ENCODE measurements at regions not wholly inside any gene's neighbourhood (a gene's known extent, or its start where the extent isn't known, plus 50 kb on each side); places are given as distances from the start of the nearest gene placed in this dataset.

DNA sequence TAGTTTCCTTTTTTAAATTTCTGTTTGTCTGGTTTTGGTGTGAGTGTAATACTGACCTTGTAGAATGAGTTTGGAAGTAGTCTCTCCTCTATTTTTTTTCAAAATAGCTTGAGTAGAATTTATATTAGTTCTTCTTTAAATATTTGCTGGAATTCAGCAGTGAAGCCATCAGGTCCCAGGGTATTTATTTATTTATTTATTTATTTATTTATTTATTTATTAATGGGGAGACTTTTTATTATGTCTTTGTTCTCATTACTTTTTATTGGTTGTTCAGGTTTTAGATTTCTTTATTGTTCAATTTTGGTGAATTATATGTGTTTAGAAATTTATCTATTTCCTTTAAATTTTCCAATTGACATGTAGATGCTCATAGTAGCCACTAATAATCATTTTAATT, 875.8 kb upstream of the COX7C start:
- Histone ChIP-seq H3K4me3 (ENCODE audit: low read depth in 1 of 2, low read length in 2 of 2) (no peak overlapping the region), H3K27ac (ENCODE audit: low read depth, low read length) (no peak overlapping the region), H3K27me3 (ENCODE audit: control insufficient read depth in 1 of 2, insufficient read depth in 2 of 2, low read length in 2 of 2) (no peaks in the 10 kb centered on the region), H3K9me3 (ENCODE audit: low read length) (no peaks in the 10 kb centered on the region), H3K9ac (ENCODE audit: low read length) (no peak overlapping the region), H3K4me1 (ENCODE audit: insufficient read depth, low read length) (no peaks in the 10 kb centered on the region), H3K36me3 (ENCODE audit: insufficient read depth, low read length) (no peaks in the 10 kb centered on the region)

DNA sequence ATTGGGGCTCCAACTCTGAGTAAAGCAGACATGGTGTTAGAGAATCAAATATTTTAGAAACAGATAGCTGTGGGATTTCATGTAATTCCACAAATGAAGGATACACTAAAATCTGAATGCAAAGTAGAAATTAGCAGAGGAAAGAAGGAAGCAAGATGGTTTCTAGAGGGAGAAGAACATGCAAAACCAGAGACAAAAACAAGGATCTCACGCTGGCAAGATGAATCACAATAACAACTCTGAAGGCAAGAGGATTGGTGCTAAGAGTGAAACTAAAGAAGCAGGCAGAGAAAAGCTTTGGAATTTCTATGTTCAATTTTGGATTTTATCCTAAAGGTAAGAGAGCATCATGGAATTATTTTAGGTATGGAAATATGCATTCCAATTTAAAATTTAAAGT, 857.2 kb upstream of the COX7C start:
- Histone ChIP-seq H3K27ac (ENCODE audit: low read depth, low read length) (no peak overlapping the region), H3K4me3 (ENCODE audit: low read depth in 1 of 2, low read length in 2 of 2) (no peak overlapping the region), H3K9ac (ENCODE audit: low read length) (no peak overlapping the region), H3K27me3 (ENCODE audit: control insufficient read depth in 1 of 2, insufficient read depth in 2 of 2, low read length in 2 of 2) (no peaks in the 10 kb centered on the region), H3K36me3 (ENCODE audit: insufficient read depth, low read length) (no peaks in the 10 kb centered on the region), H3K4me1 (ENCODE audit: insufficient read depth, low read length) (no peaks in the 10 kb centered on the region), H3K9me3 (ENCODE audit: low read length) (no peaks in the 10 kb centered on the region)

DNA sequence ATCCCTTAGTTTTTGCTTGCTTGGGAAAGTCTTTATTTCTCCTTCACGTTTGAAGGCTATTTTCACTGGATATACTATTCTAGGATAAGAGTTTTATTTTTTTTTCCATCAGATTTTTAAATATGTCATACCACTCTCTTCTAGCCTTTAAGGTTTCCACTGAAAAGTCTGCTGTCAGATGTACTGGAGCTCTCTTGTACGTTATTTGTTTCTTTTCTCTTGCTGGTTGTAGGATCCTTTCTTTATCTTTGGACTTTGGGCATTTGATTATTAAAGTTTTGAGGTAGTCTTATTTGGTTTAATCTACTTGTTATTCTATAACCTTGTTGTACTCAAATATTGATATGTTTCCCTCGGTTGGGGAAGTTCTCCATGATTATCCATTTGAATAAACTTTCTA, 848.4 kb upstream of the COX7C start:
- H3K36me3 ChIP-seq (ENCODE audit: insufficient read depth, low read length), result no peaks in the 10 kb centered on the region
- H3K4me1 ChIP-seq (ENCODE audit: insufficient read depth, low read length), result no peaks in the 10 kb centered on the region
- H3K9me3 ChIP-seq (ENCODE audit: low read length), result no peaks in the 10 kb centered on the region
- no peak overlapping the region for H3K4me3 ChIP-seq (ENCODE audit: low read depth in 1 of 2, low read length in 2 of 2)
- no peak overlapping the region for H3K9ac ChIP-seq (ENCODE audit: low read length)
- no peaks in the 10 kb centered on the region for H3K27me3 ChIP-seq (ENCODE audit: control insufficient read depth in 1 of 2, insufficient read depth in 2 of 2, low read length in 2 of 2)
- H3K27ac ChIP-seq (ENCODE audit: low read depth, low read length), result no peak overlapping the region

DNA sequence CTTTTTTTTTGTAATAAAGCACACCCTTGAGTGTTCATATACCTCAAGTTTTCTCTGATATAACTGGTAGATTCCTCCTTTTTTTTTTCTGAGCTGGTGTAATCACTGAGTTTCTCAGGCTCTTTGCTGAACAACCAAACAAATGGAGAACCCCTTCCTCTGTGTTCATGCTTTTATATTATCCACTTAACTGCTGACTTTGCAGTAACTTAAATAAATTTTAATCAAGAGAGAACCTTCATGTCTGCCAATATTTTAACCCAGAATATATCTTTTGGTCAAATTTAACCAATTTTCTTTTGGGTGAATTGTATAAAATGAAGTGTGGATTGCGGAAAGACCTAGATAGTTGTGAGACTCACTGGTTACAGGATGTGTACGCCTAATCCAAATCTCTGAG, 833.0 kb upstream of the COX7C start:
- Histone ChIP-seq H3K36me3 (ENCODE audit: insufficient read depth, low read length) (no peaks in the 10 kb centered on the region), H3K9me3 (ENCODE audit: low read length) (no peaks in the 10 kb centered on the region), H3K4me1 (ENCODE audit: insufficient read depth, low read length) (no peaks in the 10 kb centered on the region), H3K9ac (ENCODE audit: low read length) (no peak overlapping the region), H3K27ac (ENCODE audit: low read depth, low read length) (no peak overlapping the region), H3K27me3 (ENCODE audit: control insufficient read depth in 1 of 2, insufficient read depth in 2 of 2, low read length in 2 of 2) (no peaks in the 10 kb centered on the region), H3K4me3 (ENCODE audit: low read depth in 1 of 2, low read length in 2 of 2) (no peak overlapping the region)

DNA sequence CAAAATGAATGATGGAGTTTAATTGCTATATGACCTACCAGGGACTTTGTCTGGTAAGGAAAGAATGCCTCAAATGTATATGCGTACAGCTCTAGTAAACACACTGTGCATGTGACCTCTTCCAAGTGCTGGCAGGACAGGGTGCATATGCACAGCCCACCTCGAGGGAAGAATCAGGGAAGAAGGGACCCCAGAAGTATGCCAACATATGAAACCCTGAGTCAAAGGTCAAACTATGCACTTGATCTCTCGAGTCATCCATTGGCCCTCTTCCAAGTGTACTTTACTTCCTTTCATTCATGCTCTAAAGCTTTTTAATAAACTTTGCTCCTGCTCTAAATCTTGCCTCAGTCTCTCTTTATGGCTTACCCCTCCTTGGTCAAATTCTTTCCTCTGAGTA, 804.6 kb upstream of the COX7C start:
- peaks cover 3% of the 10 kb centered on the region for H3K4me1 ChIP-seq (ENCODE audit: insufficient read depth, low read length)

DNA sequence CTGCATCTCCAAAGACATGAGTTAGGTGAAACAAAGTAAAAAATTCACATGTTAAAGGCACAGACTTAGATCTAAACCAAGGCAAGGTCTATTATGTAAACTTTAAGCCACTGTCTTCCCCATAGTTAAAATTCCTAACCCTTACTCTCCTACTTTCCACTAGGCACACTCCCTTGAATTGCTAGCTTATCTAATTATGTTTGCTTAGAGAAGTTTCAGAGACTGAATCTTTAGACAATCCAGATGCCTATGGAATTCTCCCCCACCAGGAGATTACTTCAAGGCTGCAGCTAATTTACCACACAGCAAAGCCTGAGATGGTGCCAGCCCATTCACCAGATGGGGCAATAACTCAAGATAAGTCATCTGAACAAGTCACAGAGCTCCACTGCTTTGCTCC, 803.1 kb upstream of the COX7C start:
- no peaks in the 10 kb centered on the region for H3K27me3 ChIP-seq (ENCODE audit: control insufficient read depth in 1 of 2, insufficient read depth in 2 of 2, low read length in 2 of 2)
- no peaks in the 10 kb centered on the region for H3K36me3 ChIP-seq (ENCODE audit: insufficient read depth, low read length)
- H3K9ac ChIP-seq (ENCODE audit: low read length), result no peak overlapping the region
- peaks cover 3% of the 10 kb centered on the region for H3K4me1 ChIP-seq (ENCODE audit: insufficient read depth, low read length)
- H3K9me3 ChIP-seq (ENCODE audit: low read length), result no peaks in the 10 kb centered on the region
- H3K4me3 ChIP-seq (ENCODE audit: low read depth in 1 of 2, low read length in 2 of 2), result no peak overlapping the region
- H3K27ac ChIP-seq (ENCODE audit: low read depth, low read length), result no peak overlapping the region

More for the DNA sequence above, 804.6 kb upstream of the COX7C start:
- Histone ChIP-seq H3K36me3 (ENCODE audit: insufficient read depth, low read length) (no peaks in the 10 kb centered on the region), H3K9me3 (ENCODE audit: low read length) (no peaks in the 10 kb centered on the region), H3K27ac (ENCODE audit: low read depth, low read length) (no peak overlapping the region), H3K9ac (ENCODE audit: low read length) (no peak overlapping the region), H3K27me3 (ENCODE audit: control insufficient read depth in 1 of 2, insufficient read depth in 2 of 2, low read length in 2 of 2) (no peaks in the 10 kb centered on the region), H3K4me3 (ENCODE audit: low read depth in 1 of 2, low read length in 2 of 2) (no peak overlapping the region)

DNA sequence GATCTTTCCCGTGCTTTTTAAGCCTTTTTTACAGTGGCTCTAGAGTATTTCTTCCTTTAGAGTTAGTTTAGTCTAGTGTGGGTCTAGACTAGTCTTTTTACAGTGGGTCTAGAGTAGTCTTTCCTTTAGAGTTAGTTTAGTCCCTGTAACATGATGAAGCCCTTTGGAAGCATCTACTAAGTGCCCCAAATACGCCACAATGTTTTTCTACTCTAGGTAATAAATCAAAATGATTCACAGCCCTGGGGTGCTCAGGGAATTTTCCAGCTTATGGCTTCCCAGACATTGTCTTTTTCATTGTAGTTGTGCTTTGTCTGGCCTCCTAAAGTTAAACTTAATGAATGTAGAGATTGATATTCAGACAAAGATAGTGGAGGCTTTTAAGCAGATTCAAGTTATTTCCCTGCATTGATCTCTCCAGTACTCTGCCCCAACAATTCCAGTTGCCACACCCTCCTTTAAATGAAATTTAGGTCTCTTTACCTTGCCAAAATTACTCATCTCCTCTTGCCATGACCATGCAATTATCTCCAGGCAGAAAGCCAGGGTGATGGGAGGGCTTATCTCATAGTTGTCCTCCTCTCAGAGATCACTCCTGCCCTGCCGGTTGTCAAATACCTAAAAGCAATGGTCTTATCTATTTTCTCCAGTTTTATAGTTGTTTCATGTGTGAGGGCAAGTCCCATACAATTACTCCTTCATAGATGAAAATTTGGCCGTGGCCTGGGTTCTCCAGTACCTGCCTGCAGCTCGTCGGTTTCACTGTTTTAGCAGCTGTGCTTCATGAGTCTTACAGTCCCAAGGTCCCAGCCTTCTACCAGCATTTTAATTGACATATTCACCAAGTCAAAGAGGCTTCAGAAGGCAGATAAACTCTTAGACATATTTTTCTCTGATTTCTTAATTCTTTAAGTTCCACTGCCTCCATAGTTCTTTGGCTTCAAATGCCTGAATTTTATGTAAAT, 794.0 kb upstream of the COX7C start:
- H3K9me3 ChIP-seq (ENCODE audit: low read length), result no peaks in the 10 kb centered on the region
- no peak overlapping the region for H3K4me3 ChIP-seq (ENCODE audit: low read depth in 1 of 2, low read length in 2 of 2)
- no peaks in the 10 kb centered on the region for H3K27me3 ChIP-seq (ENCODE audit: control insufficient read depth in 1 of 2, insufficient read depth in 2 of 2, low read length in 2 of 2)
- no peak overlapping the region for H3K27ac ChIP-seq (ENCODE audit: low read depth, low read length)
- H3K36me3 ChIP-seq (ENCODE audit: insufficient read depth, low read length), result no peaks in the 10 kb centered on the region
- no peaks in the 10 kb centered on the region for H3K4me1 ChIP-seq (ENCODE audit: insufficient read depth, low read length)
- H3K9ac ChIP-seq (ENCODE audit: low read length), result no peak overlapping the region

DNA sequence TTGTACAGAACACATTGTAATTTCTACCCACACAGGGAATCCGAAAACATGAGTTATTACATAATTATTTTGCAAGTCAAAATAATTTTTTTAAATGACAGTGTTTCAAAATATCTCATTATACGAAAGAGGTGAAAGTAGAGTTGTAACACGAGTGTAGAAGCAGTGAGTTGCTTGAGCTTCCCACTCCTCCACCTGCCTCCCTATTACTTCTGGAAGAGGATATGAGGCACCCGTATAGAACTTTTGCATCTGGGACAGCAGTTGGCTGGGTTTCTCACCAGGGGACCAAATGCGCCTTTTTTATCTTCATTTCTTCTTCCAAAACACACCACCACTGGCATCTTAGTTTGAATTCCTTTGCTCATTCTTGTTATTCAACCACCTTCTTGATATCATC, 779.0 kb upstream of the COX7C start:
- Histone ChIP-seq H3K36me3 (ENCODE audit: insufficient read depth, low read length) (no peaks in the 10 kb centered on the region), H3K4me1 (ENCODE audit: insufficient read depth, low read length) (no peaks in the 10 kb centered on the region), H3K27ac (ENCODE audit: low read depth, low read length) (no peak overlapping the region), H3K27me3 (ENCODE audit: control insufficient read depth in 1 of 2, insufficient read depth in 2 of 2, low read length in 2 of 2) (no peaks in the 10 kb centered on the region), H3K9ac (ENCODE audit: low read length) (no peak overlapping the region), H3K4me3 (ENCODE audit: low read depth in 1 of 2, low read length in 2 of 2) (no peak overlapping the region), H3K9me3 (ENCODE audit: low read length) (no peaks in the 10 kb centered on the region)

DNA sequence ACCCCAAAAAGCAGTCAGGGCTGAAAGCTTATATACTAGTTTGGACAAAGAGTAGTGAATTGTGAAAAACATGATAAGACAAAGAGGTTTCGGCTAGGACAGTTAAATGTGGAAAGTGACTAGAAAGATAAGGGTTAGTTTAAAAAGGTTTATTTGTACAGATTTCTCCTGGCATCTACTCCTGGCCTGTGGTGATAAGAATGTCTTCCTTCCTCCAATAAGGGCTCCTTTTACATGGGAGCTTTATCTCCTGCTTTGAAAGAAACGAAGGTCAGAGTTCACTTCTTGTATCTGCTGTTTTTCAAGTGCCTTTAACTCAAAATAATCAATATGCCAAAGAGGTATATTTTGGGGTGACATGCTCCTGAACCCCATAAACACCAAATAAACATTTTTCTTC, 776.1 kb upstream of the COX7C start:
- Histone ChIP-seq H3K27ac (ENCODE audit: low read depth, low read length) (no peak overlapping the region), H3K4me3 (ENCODE audit: low read depth in 1 of 2, low read length in 2 of 2) (no peak overlapping the region), H3K9ac (ENCODE audit: low read length) (no peak overlapping the region), H3K4me1 (ENCODE audit: insufficient read depth, low read length) (no peaks in the 10 kb centered on the region), H3K27me3 (ENCODE audit: control insufficient read depth in 1 of 2, insufficient read depth in 2 of 2, low read length in 2 of 2) (no peaks in the 10 kb centered on the region), H3K9me3 (ENCODE audit: low read length) (no peaks in the 10 kb centered on the region), H3K36me3 (ENCODE audit: insufficient read depth, low read length) (no peaks in the 10 kb centered on the region)

DNA sequence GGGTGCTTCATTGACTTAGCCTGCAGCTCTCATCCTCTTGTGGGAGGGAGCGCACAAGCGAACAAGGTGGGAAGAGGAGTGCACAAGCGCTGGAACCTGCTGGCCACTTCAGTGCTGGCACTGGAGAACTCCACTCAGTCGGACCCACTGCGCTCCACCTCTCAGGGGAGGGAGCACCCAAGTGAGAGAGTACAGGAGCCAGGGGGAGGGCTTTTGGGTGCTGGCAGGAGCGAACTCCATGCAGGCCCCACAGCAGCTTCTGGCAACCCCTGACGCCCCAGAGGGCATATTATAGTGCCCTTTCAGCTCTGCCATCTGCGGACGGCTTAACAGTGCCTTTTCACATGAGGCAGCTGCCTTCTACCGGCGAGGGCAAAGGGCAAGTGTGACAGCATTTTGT, 774.2 kb upstream of the COX7C start:
- H3K4me1 ChIP-seq (ENCODE audit: insufficient read depth, low read length), result no peaks in the 10 kb centered on the region
- no peak overlapping the region for H3K9ac ChIP-seq (ENCODE audit: low read length)
- no peaks in the 10 kb centered on the region for H3K36me3 ChIP-seq (ENCODE audit: insufficient read depth, low read length)

DNA sequence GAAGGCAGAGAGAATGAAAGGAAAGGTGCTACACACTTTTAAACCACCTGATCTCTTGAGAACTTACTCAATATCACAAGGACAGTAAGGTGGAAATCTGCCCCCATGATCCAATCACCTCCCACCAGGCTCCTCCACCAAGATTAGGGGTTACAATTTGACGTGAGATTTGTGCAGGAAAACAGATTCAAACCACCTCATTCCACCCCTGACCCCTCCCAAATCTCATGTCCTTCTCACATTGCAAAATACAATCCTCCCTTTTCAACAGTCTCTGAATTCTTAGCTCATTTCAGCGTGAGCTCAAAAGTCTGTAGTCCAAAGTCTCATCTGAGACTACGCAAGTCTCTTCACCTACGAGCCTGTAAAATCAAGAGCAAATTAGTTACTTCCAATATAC, 768.3 kb upstream of the COX7C start:
- Histone ChIP-seq H3K9me3 (ENCODE audit: low read length) (no peaks in the 10 kb centered on the region), H3K4me1 (ENCODE audit: insufficient read depth, low read length) (no peaks in the 10 kb centered on the region), H3K27ac (ENCODE audit: low read depth, low read length) (no peak overlapping the region), H3K36me3 (ENCODE audit: insufficient read depth, low read length) (no peaks in the 10 kb centered on the region), H3K27me3 (ENCODE audit: control insufficient read depth in 1 of 2, insufficient read depth in 2 of 2, low read length in 2 of 2) (no peaks in the 10 kb centered on the region), H3K4me3 (ENCODE audit: low read depth in 1 of 2, low read length in 2 of 2) (no peak overlapping the region), H3K9ac (ENCODE audit: low read length) (no peak overlapping the region)

More for the DNA sequence above, 774.2 kb upstream of the COX7C start:
- Histone ChIP-seq H3K27ac (ENCODE audit: low read depth, low read length) (no peak overlapping the region), H3K4me3 (ENCODE audit: low read depth in 1 of 2, low read length in 2 of 2) (no peak overlapping the region), H3K9me3 (ENCODE audit: low read length) (no peaks in the 10 kb centered on the region), H3K27me3 (ENCODE audit: control insufficient read depth in 1 of 2, insufficient read depth in 2 of 2, low read length in 2 of 2) (no peaks in the 10 kb centered on the region)

DNA sequence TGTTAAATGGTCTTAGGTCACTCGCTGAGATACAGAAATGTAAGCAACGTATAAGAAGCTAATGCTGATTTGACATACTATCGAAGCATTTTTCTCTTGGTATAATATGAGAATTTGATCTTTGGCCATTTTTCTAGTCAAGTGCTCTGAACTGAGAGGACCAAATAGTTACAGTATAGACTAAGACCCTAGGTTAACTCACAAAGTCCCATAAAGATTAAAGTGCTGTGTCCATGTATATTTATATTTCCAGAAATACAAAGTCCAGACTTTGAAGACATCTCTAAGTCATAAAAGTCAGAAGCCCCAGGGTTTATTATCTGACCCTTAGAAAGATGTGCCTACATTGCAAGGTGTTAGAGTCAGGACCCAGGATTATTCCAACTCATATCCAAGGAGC, 752.4 kb upstream of the COX7C start:
- no peak overlapping the region for H3K27ac ChIP-seq (ENCODE audit: low read depth, low read length)
- no peaks in the 10 kb centered on the region for H3K27me3 ChIP-seq (ENCODE audit: control insufficient read depth in 1 of 2, insufficient read depth in 2 of 2, low read length in 2 of 2)
- no peaks in the 10 kb centered on the region for H3K9me3 ChIP-seq (ENCODE audit: low read length)
- H3K4me3 ChIP-seq (ENCODE audit: low read depth in 1 of 2, low read length in 2 of 2), result no peak overlapping the region
- no peak overlapping the region for H3K9ac ChIP-seq (ENCODE audit: low read length)
- H3K36me3 ChIP-seq (ENCODE audit: insufficient read depth, low read length), result no peaks in the 10 kb centered on the region
- H3K4me1 ChIP-seq (ENCODE audit: insufficient read depth, low read length), result no peaks in the 10 kb centered on the region
